ENCODE measurements at regions not wholly inside any gene's neighbourhood (a gene's known extent, or its start where the extent isn't known, plus 50 kb on each side); places are given as distances from the start of the nearest gene placed in this dataset.

- no peak for TF ChIP-seq JUND (IDR thresholded peaks at IDR 0.05; ENCODE audit: low read depth)
- DNase-seq (ENCODE audit: low read depth in 1 of 2, low spot score in 1 of 2) = no peak
- in situ Hi-C loops (cut with HindIII; ENCODE audit: low pct_unique_long_range_greater_than_20kb, low sequenced_read_pairs) = no loop called here
Observed at GRCh38 chr4:181643466-181643865, 599.7 kb upstream of the TENM3 start.

- no peak for TF ChIP-seq JUND (IDR thresholded peaks at IDR 0.05; ENCODE audit: low read depth)
- no peak for DNase-seq (ENCODE audit: low read depth in 1 of 2, low spot score in 1 of 2)
- in situ Hi-C loops (cut with HindIII; ENCODE audit: low pct_unique_long_range_greater_than_20kb, low sequenced_read_pairs) = no loop called here
Observed at GRCh38 chr4:181645489-181645888, 597.7 kb upstream of the TENM3 start.

GRCh38 chr4:181646864-181647263 is 596.3 kb upstream of the TENM3 start:
- in situ Hi-C loops (cut with HindIII; ENCODE audit: low pct_unique_long_range_greater_than_20kb, low sequenced_read_pairs) = no loop called here
- no peak for TF ChIP-seq JUND (IDR thresholded peaks at IDR 0.05; ENCODE audit: low read depth)
- no peak for DNase-seq (ENCODE audit: low read depth in 1 of 2, low spot score in 1 of 2)

GRCh38 chr4:181647396-181648147 is 595.6 kb upstream of the TENM3 start:
- peak in 1 of 2 experiments; percentile 26 for DNase-seq (ENCODE audit: low read depth in 1 of 2, low spot score in 1 of 2)

GRCh38 chr4:181650033-181650825 is 593.0 kb upstream of the TENM3 start:
- DNase-seq (ENCODE audit: low read depth in 1 of 2, low spot score in 1 of 2) = no peak
- in situ Hi-C loops (cut with HindIII; ENCODE audit: low pct_unique_long_range_greater_than_20kb, low sequenced_read_pairs) = no loop called here
- no peak for TF ChIP-seq JUND (IDR thresholded peaks at IDR 0.05; ENCODE audit: low read depth)

More at GRCh38 chr4:181647396-181648147, 595.6 kb upstream of the TENM3 start:
- TF ChIP-seq JUND (IDR thresholded peaks at IDR 0.05; ENCODE audit: low read depth) = no peak
- in situ Hi-C loops (cut with HindIII; ENCODE audit: low pct_unique_long_range_greater_than_20kb, low sequenced_read_pairs) = no loop called here

- in situ Hi-C loops (cut with HindIII; ENCODE audit: low pct_unique_long_range_greater_than_20kb, low sequenced_read_pairs) = no loop called here
- DNase-seq (ENCODE audit: low read depth in 1 of 2, low spot score in 1 of 2) = no peak
Observed at GRCh38 chr4:181656748-181657147, 586.5 kb upstream of the TENM3 start.

GRCh38 chr4:181659202-181659601 is 584.0 kb upstream of the TENM3 start:
- DNase-seq (ENCODE audit: low read depth in 1 of 2, low spot score in 1 of 2) = no peak
- no peak for TF ChIP-seq JUND (IDR thresholded peaks at IDR 0.05; ENCODE audit: low read depth)
- in situ Hi-C loops (cut with HindIII; ENCODE audit: low pct_unique_long_range_greater_than_20kb, low sequenced_read_pairs) = no loop called here

More at GRCh38 chr4:181656748-181657147, 586.5 kb upstream of the TENM3 start:
- TF ChIP-seq JUND (IDR thresholded peaks at IDR 0.05; ENCODE audit: low read depth) = no peak

GRCh38 chr4:181659876-181660275 is 583.3 kb upstream of the TENM3 start:
- DNase-seq (ENCODE audit: low read depth in 1 of 2, low spot score in 1 of 2) = no peak
- TF ChIP-seq JUND (IDR thresholded peaks at IDR 0.05; ENCODE audit: low read depth) = no peak
- in situ Hi-C loops (cut with HindIII; ENCODE audit: low pct_unique_long_range_greater_than_20kb, low sequenced_read_pairs) = no loop called here

GRCh38 chr4:181661090-181661489 is 582.1 kb upstream of the TENM3 start:
- TF ChIP-seq JUND (IDR thresholded peaks at IDR 0.05; ENCODE audit: low read depth) = no peak
- in situ Hi-C loops (cut with HindIII; ENCODE audit: low pct_unique_long_range_greater_than_20kb, low sequenced_read_pairs) = no loop called here
- DNase-seq (ENCODE audit: low read depth in 1 of 2, low spot score in 1 of 2) = no peak

- in situ Hi-C loops (cut with HindIII; ENCODE audit: low pct_unique_long_range_greater_than_20kb, low sequenced_read_pairs) = no loop called here
- TF ChIP-seq JUND (IDR thresholded peaks at IDR 0.05; ENCODE audit: low read depth) = no peak
- DNase-seq (ENCODE audit: low read depth in 1 of 2, low spot score in 1 of 2) = no peak
Observed at GRCh38 chr4:181661923-181662322, 581.3 kb upstream of the TENM3 start.

GRCh38 chr4:181662383-181662782 is 580.8 kb upstream of the TENM3 start:
- no peak for TF ChIP-seq JUND (IDR thresholded peaks at IDR 0.05; ENCODE audit: low read depth)
- in situ Hi-C loops (cut with HindIII; ENCODE audit: low pct_unique_long_range_greater_than_20kb, low sequenced_read_pairs) = no loop called here
- peak in 1 of 2 experiments; percentile 9 for DNase-seq (ENCODE audit: low read depth in 1 of 2, low spot score in 1 of 2)

- in situ Hi-C loops (cut with HindIII; ENCODE audit: low pct_unique_long_range_greater_than_20kb, low sequenced_read_pairs) = no loop called here
- DNase-seq (ENCODE audit: low read depth in 1 of 2, low spot score in 1 of 2) = no peak
- no peak for TF ChIP-seq JUND (IDR thresholded peaks at IDR 0.05; ENCODE audit: low read depth)
Observed at GRCh38 chr4:181670506-181670905, 572.7 kb upstream of the TENM3 start.

- TF ChIP-seq JUND (IDR thresholded peaks at IDR 0.05; ENCODE audit: low read depth) = no peak
- DNase-seq (ENCODE audit: low read depth in 1 of 2, low spot score in 1 of 2) = no peak
- in situ Hi-C loops (cut with HindIII; ENCODE audit: low pct_unique_long_range_greater_than_20kb, low sequenced_read_pairs) = no loop called here
Observed at GRCh38 chr4:181671672-181672071, 571.5 kb upstream of the TENM3 start.
